Mammary epithelial cell (primary cell): ENCODE measurements at regions not wholly inside any gene's neighbourhood (a gene's known extent, or its start where the extent isn't known, plus 50 kb on each side); places are given as distances from the start of the nearest gene placed in this dataset.

Experiments
- CTCF ChIP-seq, 2 donors: IDR thresholded peaks in 1 of 2; conservative IDR thresholded peaks in 1 of 2; 2 replicates each; pipeline ENCODE4 v1.5.1; 2011 to 2012; ENCODE audit warnings: inconsistent platforms in 2 of 2, low read length in 2 of 2, mild to moderate bottlenecking in 2 of 2, control low read depth in 1 of 2, low read depth in 1 of 2; ENCODE audit not compliant: insufficient read depth in 1 of 2; ENCODE audit errors: extremely low read depth in 1 of 2
- EZH2 ChIP-seq: IDR thresholded peaks from 2 replicates; pipeline ENCODE4 v1.6.1; 2012; ENCODE audit warnings: low read length, inconsistent platforms, borderline replicate concordance

DNA sequence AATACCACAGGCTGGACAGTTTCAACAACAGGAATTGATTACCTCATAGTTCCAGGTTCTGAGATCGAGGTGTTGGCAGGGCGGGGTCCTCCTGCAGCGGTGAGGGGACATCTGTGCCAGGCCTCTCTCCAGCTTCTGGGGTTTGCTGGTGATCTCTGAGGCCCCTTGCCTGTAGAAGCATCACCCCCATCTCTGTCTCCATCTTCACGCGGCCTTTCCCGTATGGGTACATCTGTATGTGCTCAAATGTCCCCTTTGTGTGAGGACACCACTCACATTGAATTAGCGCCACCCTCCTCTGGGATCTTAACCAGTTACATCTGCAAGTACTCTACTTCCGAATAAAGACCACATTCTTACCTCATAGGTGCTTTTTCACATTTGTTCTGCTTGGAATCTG is 1029.9 kb downstream of the BRD1 start:
- TF ChIP-seq CTCF (conservative IDR thresholded peaks at IDR 0.05 in 1 of 2, IDR thresholded peaks at IDR 0.05 in 1 of 2; ENCODE audit: extremely low read depth in 1 of 2, insufficient read depth in 1 of 2, low read depth in 1 of 2, low read length in 2 of 2), result no peak
- no peak for TF ChIP-seq EZH2
